HG03139 (cell line): ENCODE measurements at regions not wholly inside any gene's neighbourhood (a gene's known extent, or its start where the extent isn't known, plus 50 kb on each side); places are given as distances from the start of the nearest gene placed in this dataset.

Experiments used
- ATAC-seq: cut with Tn5 transposase; IDR thresholded peaks from one replicate; pipeline ENCODE4 v1.9.1; 2021; ENCODE audit not compliant: unreplicated experiment

- ATAC-seq: no peak
Observed at GRCh38 chr2:60104514-60105505, 448.6 kb downstream of the BCL11A start.

GRCh38 chr2:60100034-60100433 lies 453.4 kb downstream of the BCL11A start:
- ATAC-seq: no peak

- ATAC-seq: no peak
Observed at GRCh38 chr2:60098996-60099395, 454.5 kb downstream of the BCL11A start.

- no peak for ATAC-seq
Observed at GRCh38 chr2:60097298-60097697, 456.2 kb downstream of the BCL11A start.

GRCh38 chr2:60096556-60096955 lies 456.9 kb downstream of the BCL11A start:
- no peak for ATAC-seq

GRCh38 chr2:60095903-60096302 lies 457.6 kb downstream of the BCL11A start:
- ATAC-seq: no peak

- ATAC-seq: no peak
Observed at GRCh38 chr2:60095202-60095815, 458.1 kb downstream of the BCL11A start.

GRCh38 chr2:60094450-60094929 lies 459.0 kb downstream of the BCL11A start:
- no peak for ATAC-seq

- ATAC-seq: no peak
Observed at GRCh38 chr2:60092781-60093180, 460.7 kb downstream of the BCL11A start.

- no peak for ATAC-seq
Observed at GRCh38 chr2:60091894-60092293, 461.6 kb downstream of the BCL11A start.

- ATAC-seq: no peak
Observed at GRCh38 chr2:60091266-60091665, 462.2 kb downstream of the BCL11A start.

- ATAC-seq: no peak
Observed at GRCh38 chr2:60079562-60079961, 473.9 kb downstream of the BCL11A start.

GRCh38 chr2:60075048-60075447 lies 478.4 kb downstream of the BCL11A start:
- ATAC-seq: no peak

- ATAC-seq: no peak
Observed at GRCh38 chr2:60073201-60073600, 480.3 kb downstream of the BCL11A start.

GRCh38 chr2:60072609-60073008 lies 480.8 kb downstream of the BCL11A start:
- no peak for ATAC-seq

- no peak for ATAC-seq
Observed at GRCh38 chr2:60071490-60071831, 482.0 kb downstream of the BCL11A start.

- ATAC-seq: no peak
Observed at GRCh38 chr2:60070736-60071489, 482.5 kb downstream of the BCL11A start.

GRCh38 chr2:60070196-60070595 lies 483.3 kb downstream of the BCL11A start:
- ATAC-seq: no peak

- ATAC-seq: no peak
Observed at GRCh38 chr2:60068755-60069154, 484.7 kb downstream of the BCL11A start.

GRCh38 chr2:60067006-60067405 lies 486.4 kb downstream of the BCL11A start:
- no peak for ATAC-seq

- ATAC-seq: no peak
Observed at GRCh38 chr2:60066096-60066839, 487.2 kb downstream of the BCL11A start.
